OCI-LY3 (cell line): ENCODE measurements at regions not wholly inside any gene's neighbourhood (a gene's known extent, or its start where the extent isn't known, plus 50 kb on each side); places are given as distances from the start of the nearest gene placed in this dataset.

Experiments used
- H2AFZ ChIP-seq: fragments of 200-600, 300-600 bp; shearing (Covaris generic); 2 replicates; pipeline ENCODE4 v1.6.0; 2014; ENCODE audit warnings: antibody characterized with exemption, low read depth, low read length
- H3K27ac ChIP-seq: fragments of 200-600, 300-600 bp; sonication (generic); 2 replicates; pipeline ENCODE4 v1.5.1; 2014; ENCODE audit warnings: mild to moderate bottlenecking, low read length, moderate library complexity, mixed read lengths
- H3K27me3 ChIP-seq: fragments of 200-600, 300-600 bp; sonication (generic); 2 replicates; pipeline ENCODE4 v1.6.1; 2014; ENCODE audit warnings: low read depth, low read length, mixed read lengths
- H3K36me3 ChIP-seq: fragments of 200-600, 300-600 bp; sonication (generic); replicated peaks from 2 replicates; pipeline ENCODE3; 2014; ENCODE audit warnings: low read depth, low read length, mixed read lengths
- H3K4me1 ChIP-seq: fragments of 300-600, 200-600 bp; sonication (generic); 2 replicates; pipeline ENCODE4 v1.6.1; 2014; ENCODE audit warnings: low read length, mixed read lengths
- H3K4me2 ChIP-seq: fragments of 200-600, 300-600 bp; sonication (generic); 2 replicates; pipeline ENCODE4 v1.6.1; 2014; ENCODE audit warnings: low read length, mixed read lengths
- H3K4me3 ChIP-seq: fragments of 300-600, 200-600 bp; sonication (generic); 2 replicates; pipeline ENCODE4 v1.5.1; 2014; ENCODE audit warnings: antibody characterized with exemption, mild to moderate bottlenecking, low read length, moderate library complexity
- H3K79me2 ChIP-seq: fragments of 300-600, 200-600 bp; shearing (Covaris generic); 2 replicates; pipeline ENCODE4 v1.6.1; 2014; ENCODE audit warnings: mild to moderate bottlenecking, low read length, mixed read lengths
- H3K9ac ChIP-seq: fragments of 300-600, 200-600 bp; shearing (Covaris generic); 2 replicates; pipeline ENCODE4 v1.6.0; 2014; ENCODE audit warnings: mild to moderate bottlenecking, low read length, moderate library complexity
- H3K9me3 ChIP-seq: fragments of 200-600, 300-600 bp; shearing (Covaris generic); 2 replicates; pipeline ENCODE4 v1.6.1; 2014; ENCODE audit warnings: low read length, mixed read lengths; ENCODE audit not compliant: insufficient read depth
- H4K20me1 ChIP-seq: fragments of 200-600, 300-600 bp; sonication (generic); 2 replicates; pipeline ENCODE4 v1.6.1; 2016; ENCODE audit warnings: low read length, mixed read lengths; ENCODE audit not compliant: insufficient read depth
- EZH2phosphoT487 ChIP-seq: fragments of 200-600 bp; shearing (Covaris generic); IDR thresholded peaks from 2 replicates; pipeline ENCODE4 v1.6.1; 2018; ENCODE audit warnings: antibody characterized with exemption, mixed run types, low read depth
- TF ChIP-seq, protein P1 (sequence below): fragments of 200-600, 300-600 bp; sonication (generic); IDR thresholded peaks from 2 replicates; pipeline ENCODE4 v1.5.1; 2014; ENCODE audit warnings: antibody characterized with exemption, low read length, low read depth

DNA sequence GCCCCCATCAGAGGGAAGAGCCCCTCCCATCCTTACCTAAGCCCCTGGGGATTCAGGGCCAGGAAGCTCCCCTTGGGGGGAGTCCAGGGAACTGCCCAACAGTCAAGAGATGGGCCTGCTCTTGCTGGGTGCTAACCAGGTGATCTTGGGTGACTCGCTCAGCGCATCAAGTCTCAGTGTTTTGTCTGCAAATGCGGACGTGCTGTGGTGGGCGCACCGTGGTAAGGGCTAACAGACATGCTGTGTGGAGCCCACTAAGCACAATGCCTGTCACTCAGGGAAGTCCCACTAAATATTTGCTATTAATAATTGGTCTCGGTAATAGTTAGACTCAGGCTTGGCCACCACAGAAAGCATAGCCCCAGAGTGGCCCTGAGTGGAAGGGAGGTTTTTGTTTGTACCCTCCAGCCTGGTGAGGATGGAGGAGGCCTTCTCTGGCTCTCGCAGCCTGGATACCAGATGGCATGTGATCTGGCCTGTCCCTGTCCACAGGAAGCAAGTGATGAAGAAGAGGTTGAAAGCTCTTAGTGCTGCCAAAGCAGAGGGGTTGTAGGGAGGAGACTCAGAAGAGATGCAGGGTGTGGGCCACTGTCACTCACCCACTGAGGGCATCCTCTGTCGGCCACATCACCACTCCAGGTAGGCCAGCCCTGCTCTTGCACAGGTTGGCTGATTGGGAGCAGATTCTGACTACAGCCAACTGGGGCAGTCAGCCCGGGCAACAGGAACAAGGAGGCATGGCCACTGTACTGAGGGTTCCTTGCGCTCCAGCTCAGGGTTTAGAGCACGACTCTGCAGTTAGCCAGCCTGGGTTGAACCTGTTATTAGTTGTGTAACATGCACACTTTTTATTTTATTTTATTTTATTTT, 69.8 kb upstream of the KSR1 start:
- Histone ChIP-seq H3K36me3 (no peaks in the 10 kb centered on the region), H3K9ac (no peak overlapping the region), H3K4me2 (no peak overlapping the region), H3K27me3 (peaks cover 6% of the 10 kb centered on the region), H3K4me3 (no peak overlapping the region), H3K4me1 (peaks cover 10% of the 10 kb centered on the region), H3K27ac (no peak overlapping the region), H3K9me3 (no peaks in the 10 kb centered on the region), H3K79me2 (no peaks in the 10 kb centered on the region), H2AFZ (no peak overlapping the region), H4K20me1 (no peaks in the 10 kb centered on the region)
- TF ChIP-seq EZH2phosphoT487, result no peak
- TF ChIP-seq, protein P1, sequence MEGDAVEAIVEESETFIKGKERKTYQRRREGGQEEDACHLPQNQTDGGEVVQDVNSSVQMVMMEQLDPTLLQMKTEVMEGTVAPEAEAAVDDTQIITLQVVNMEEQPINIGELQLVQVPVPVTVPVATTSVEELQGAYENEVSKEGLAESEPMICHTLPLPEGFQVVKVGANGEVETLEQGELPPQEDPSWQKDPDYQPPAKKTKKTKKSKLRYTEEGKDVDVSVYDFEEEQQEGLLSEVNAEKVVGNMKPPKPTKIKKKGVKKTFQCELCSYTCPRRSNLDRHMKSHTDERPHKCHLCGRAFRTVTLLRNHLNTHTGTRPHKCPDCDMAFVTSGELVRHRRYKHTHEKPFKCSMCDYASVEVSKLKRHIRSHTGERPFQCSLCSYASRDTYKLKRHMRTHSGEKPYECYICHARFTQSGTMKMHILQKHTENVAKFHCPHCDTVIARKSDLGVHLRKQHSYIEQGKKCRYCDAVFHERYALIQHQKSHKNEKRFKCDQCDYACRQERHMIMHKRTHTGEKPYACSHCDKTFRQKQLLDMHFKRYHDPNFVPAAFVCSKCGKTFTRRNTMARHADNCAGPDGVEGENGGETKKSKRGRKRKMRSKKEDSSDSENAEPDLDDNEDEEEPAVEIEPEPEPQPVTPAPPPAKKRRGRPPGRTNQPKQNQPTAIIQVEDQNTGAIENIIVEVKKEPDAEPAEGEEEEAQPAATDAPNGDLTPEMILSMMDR, result no peak

DNA sequence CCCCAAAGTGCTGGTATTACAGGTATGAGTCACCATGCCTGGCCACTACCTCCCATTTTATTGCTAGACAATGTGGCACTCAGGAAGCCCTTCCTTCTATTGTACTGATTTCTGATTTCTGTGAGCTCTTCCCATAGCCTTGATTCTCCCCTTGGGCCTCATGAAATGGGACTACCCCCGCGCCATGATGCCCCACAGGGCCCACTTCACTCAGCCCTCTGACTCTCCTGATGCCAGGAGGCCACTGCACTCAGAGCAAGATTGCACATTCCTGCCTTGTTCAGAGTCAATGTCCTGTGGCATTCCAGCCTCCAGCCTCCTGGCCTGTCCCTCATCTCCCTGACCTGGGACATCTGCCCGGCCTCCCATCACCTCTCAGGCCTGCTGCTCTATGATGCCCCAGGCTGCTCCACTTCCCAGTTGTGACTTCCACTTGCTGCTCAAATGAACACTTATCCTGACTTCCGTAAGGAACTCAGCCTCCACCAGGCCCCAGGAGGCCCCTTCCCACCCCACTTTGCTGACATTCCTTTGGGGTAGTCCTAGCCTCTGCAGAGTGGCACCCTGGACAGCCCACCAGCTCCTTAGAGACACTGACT, 66.6 kb upstream of the KSR1 start:
- Histone ChIP-seq H3K9me3 (no peaks in the 10 kb centered on the region), H3K4me1 (peaks cover 2% of the 10 kb centered on the region), H2AFZ (no peak overlapping the region), H3K79me2 (no peaks in the 10 kb centered on the region), H3K27me3 (peaks cover 12% of the 10 kb centered on the region), H4K20me1 (no peaks in the 10 kb centered on the region), H3K27ac (no peak overlapping the region), H3K9ac (no peak overlapping the region), H3K4me2 (no peak overlapping the region), H3K36me3 (no peaks in the 10 kb centered on the region), H3K4me3 (no peak overlapping the region)
- TF ChIP-seq EZH2phosphoT487, result no peak
- TF ChIP-seq, protein P1, result no peak

DNA sequence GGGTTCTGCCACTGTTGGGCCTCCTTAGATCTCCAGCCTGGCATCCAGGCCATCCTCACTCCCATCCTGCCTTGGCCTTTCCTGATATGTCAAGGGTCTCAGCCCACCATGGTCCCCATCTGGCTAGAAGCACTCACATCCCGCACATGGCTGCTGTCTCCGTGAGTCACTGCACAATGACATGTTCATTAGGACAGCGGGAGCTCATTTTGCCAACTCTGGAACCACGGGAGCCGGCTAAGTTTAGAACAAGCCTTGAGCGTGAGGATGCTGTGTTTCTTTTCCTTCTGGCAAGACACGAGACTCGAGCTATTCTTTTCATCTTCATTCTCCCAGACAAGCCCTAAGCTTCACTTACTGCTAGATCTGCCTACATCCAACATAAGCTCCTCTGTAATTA, 65.7 kb upstream of the KSR1 start:
- H3K79me2 ChIP-seq, result no peaks in the 10 kb centered on the region
- no peak overlapping the region for H3K4me3 ChIP-seq
- H3K9me3 ChIP-seq, result no peaks in the 10 kb centered on the region
- H3K4me2 ChIP-seq, result no peak overlapping the region
- H3K27ac ChIP-seq, result no peak overlapping the region
- no peaks in the 10 kb centered on the region for H4K20me1 ChIP-seq
- H3K9ac ChIP-seq, result no peak overlapping the region
- TF ChIP-seq, protein P1, result no peak
- no peak for TF ChIP-seq EZH2phosphoT487
- H3K36me3 ChIP-seq, result no peaks in the 10 kb centered on the region
- H2AFZ ChIP-seq, result no peak overlapping the region
- peaks cover 20% of the 10 kb centered on the region for H3K27me3 ChIP-seq
- H3K4me1 ChIP-seq, result no peaks in the 10 kb centered on the region

DNA sequence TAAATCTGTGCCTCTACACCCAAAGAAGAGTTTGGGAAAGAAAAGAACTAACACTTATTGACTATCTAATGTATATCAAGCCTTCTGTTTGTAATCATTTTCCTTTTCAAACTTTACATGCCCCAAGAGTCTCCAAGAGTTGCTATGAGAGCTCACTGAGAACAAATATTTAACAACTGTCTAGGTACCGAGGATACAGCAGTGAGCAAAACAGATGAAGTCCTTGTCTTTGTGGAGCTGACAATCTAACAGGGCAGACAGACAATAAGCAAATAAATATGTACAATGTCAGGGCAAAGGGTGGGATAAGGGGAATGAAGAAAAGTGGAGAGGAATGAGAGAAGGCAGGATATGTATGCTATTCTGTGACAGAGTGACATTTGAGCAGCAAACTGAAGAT, 64.8 kb upstream of the KSR1 start:
- TF ChIP-seq EZH2phosphoT487, result no peak
- TF ChIP-seq, protein P1, result no peak
- no peaks in the 10 kb centered on the region for H3K4me1 ChIP-seq
- no peak overlapping the region for H3K27ac ChIP-seq
- no peak overlapping the region for H3K4me3 ChIP-seq
- no peaks in the 10 kb centered on the region for H3K36me3 ChIP-seq
- H3K9ac ChIP-seq, result no peak overlapping the region
- H4K20me1 ChIP-seq, result no peaks in the 10 kb centered on the region
- H3K4me2 ChIP-seq, result no peak overlapping the region
- H3K27me3 ChIP-seq, result peaks cover 20% of the 10 kb centered on the region
- no peak overlapping the region for H2AFZ ChIP-seq
- H3K79me2 ChIP-seq, result no peaks in the 10 kb centered on the region
- no peaks in the 10 kb centered on the region for H3K9me3 ChIP-seq
